HG03045 (cell line): ENCODE measurements at regions not wholly inside any gene's neighbourhood (a gene's known extent, or its start where the extent isn't known, plus 50 kb on each side); places are given as distances from the start of the nearest gene placed in this dataset.
A peak's percentile ranks its signal among the peaks of the same experiment; 100 is the strongest.

ENCODE experiments used
- ATAC-seq: cut with Tn5 transposase; IDR thresholded peaks from one replicate; pipeline ENCODE4 v1.9.1; 2021; ENCODE audit warnings: mild to moderate bottlenecking, moderate library complexity; ENCODE audit not compliant: unreplicated experiment

DNA sequence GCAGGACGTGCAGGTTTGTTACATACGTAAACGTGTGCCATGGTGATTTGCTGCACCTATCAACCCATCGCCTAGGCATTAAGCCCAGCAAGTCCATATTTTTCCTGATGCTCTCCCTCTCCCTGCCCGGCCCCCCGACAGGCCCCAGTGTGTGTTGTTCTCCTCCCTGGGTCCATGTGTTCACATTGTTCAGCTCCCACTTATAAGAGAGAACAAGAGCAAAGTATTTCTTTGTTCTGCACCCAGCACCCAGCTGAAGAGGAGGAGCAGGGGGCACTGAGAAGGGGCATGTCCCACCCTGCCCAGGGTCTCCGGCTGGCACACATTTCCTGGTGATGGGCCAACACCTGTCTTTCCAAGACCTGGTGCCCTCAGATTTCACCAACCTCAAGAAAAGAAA is 251.1 kb upstream of the ARID1B start:
- no peak for ATAC-seq

DNA sequence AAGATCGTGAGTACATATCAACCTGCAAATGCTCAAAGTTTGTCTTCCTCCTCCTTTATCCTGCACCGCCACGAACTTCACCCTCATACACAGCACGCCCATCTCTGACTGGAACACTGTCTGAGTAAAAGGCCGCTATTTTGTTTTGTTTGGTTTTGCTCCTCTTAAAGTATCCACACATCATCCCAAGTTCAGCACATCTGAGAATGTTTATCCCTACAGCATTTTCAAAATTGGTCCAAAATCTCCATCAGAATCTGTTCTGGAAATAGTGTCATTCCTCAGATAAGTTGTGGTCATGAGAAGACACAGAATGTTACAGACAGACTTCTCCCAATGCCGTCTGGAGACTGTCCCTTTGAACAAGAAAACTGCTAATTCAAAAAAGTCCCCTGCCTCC is 251.6 kb upstream of the ARID1B start:
- no peak for ATAC-seq

DNA sequence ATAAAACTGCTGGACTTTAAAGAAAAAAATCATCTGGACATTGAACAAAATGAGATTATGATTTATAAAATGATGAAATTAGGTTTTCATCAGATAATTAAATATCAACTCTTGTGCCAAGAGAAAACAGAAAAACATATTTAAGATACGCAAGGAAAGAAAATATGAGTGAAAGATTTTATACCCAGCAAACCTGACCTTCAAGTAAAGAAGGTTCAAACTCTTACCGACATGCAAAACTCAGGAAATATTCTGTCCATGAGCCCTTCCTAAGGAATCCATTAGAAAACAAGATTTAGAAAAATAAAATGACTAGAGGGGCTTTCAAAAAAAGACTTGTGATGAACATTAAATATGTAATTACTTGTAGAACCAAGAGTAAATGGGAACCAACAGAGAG is 257.2 kb upstream of the ARID1B start:
- ATAC-seq: no peak

DNA sequence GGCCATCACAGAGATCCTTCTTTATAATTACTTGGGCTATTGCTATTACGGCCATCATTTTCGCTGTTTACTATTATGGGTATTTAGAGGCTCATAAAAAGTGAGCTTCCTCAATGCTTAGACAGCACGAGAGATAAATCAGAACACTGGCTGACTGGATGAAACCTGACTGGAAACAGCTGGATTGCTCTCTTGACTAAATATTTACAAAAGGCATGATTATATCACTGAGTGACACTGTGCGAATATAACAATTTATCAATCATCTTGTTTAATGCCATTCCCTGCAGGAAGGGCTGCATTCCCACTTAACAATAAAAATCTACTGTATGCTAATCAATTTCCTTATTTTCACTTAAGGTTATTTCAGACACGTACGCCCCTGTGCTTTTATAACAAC is 260.1 kb upstream of the ARID1B start:
- ATAC-seq: no peak

DNA sequence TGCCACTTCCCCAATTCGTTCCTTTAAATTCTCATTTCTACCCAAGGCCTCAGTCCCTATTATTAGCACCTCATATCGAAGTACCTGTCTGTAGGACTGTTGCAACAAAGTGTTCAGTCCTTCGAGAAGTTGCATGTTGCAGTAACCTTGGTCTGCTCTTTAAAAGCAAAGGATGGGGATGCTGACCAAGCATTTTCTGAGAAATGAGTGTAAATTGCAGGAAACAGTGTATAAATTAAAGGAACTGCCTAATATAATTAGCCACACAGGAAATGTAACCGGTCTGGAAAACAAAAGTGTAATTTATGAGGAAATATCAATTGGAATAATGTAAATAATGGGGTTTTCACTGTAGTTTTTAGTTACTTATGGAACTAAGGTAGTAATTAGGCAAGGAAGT is 261.9 kb upstream of the ARID1B start:
- ATAC-seq: no peak

DNA sequence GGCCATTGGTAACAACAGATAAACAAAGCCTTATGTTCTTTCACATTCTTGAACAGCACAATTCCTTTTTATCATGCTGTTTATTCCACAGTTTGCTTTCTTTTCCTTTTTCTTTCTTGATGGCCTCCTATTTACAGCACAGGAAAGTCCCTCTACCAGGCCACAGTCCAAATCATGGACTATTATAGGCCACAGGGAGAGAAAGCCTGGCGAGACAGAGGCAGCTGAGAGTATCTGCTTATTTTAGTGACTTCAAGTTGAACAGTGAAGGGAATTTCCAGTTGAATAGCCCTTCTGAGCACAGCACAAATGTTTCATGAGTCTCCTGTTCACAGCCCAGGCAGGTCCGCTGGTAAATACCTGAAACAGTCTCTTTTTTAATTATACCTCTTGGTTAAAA is 263.7 kb upstream of the ARID1B start:
- no peak for ATAC-seq

DNA sequence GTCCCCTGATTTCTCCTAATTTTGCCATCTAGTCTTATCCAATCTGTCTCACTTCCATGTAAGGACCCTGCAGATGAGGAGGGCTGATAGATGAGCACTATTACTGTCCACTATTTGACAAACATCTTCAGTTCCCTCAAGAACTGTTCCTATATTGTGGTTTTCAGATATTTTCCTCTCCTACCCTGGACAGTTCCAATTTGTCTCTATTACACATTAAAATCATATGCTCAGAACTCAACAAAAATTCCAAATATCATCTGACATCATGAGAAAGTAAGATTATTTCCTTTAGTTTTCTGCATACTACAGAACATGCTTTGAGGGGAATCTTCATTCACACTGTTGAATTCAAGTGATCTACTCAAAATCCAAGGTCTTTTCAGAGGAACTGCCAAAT is 265.6 kb upstream of the ARID1B start:
- ATAC-seq: no peak

DNA sequence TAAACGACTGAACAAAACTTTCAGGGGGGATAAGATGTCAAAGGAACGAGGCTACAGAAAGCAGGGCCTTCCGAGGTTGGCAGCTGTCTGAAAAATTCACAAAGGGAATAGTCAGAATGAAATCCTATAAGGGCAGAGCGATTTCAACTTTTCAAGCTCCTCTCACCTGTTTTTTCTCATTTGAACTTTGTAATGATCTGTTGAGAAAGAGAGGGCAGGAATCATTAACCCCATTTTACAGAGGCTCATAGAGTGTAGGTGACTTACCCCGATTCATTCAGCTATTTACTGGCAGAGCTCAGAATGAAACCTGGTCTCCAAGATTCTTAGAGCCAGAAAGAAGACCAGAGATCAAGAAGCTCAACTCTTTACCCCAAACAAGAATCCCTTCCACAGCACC is 266.1 kb upstream of the ARID1B start:
- ATAC-seq: no peak

DNA sequence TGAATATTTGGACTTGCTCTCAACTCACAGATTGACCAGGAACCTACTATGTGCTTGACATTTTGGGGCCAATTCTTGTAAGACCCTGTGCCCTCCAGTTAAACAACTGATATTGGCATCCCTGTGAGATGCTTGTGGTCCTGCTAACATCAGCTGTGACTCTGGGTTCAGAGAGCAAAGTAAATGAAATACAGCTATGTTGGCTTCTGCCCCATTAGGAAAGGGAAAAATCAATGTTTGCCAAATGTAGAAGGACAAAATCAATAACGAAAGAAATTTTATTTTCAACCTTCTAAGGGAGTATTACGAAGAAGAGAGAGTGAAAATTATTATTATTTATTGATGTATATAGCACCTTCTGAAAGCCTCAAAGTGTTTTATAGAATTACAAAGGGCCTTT is 266.9 kb upstream of the ARID1B start:
- ATAC-seq: no peak

DNA sequence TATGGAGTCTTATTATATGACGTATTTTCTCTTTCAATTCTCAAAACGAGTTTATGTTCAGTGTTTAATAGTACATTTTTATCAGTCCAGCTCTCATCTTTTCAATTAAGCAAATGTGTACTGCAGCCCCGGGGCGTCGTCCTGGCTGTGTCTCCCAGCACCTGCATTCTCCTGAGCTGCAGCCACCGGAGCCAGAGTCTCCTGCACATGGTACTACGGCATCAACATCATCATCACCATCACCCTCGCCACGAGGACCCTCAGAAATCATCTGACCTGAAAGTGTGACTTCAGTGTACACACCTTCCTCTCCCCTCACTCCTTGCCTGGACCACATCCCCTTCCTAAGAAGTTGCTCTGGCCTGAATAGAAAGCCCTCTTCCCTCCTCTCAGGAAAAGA is 267.7 kb upstream of the ARID1B start:
- ATAC-seq: no peak

DNA sequence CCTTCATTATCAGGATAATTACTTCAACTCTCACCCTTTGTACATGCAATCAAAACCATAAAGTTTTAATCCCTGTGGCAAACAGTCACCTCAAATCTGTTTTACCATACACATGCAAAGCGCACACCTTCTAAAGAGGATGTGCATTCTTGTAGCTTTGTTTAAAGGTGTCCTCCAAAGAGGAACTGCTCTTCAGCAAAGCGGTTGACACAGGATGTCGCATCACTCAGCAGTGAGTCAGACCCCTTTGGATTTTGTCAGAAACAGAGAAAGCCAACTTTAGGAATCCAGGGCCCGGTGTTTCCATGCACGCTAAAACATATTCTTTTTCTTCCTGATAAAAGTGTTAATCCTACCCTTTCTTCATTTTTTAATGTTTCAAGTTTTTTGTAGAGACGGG is 268.3 kb upstream of the ARID1B start:
- no peak for ATAC-seq

DNA sequence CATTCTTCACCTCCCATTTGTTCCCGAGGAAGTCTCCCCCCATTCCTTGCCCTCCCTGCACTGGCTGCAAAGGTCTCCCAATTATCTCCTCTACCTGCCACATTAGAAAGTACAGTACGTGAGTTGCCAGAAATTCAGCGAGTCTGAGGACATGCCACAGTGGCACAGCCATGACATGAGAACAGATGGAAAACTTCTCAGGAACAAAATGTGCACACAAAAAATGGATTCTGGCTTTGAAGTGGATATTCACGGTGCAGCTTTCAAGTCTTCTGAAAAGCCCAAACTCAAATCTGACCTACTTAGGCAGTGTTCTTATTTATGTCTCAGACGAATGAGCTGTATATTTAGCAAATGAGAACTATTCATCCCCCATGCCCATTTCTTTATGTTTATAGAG is 269.1 kb upstream of the ARID1B start:
- ATAC-seq: no peak

DNA sequence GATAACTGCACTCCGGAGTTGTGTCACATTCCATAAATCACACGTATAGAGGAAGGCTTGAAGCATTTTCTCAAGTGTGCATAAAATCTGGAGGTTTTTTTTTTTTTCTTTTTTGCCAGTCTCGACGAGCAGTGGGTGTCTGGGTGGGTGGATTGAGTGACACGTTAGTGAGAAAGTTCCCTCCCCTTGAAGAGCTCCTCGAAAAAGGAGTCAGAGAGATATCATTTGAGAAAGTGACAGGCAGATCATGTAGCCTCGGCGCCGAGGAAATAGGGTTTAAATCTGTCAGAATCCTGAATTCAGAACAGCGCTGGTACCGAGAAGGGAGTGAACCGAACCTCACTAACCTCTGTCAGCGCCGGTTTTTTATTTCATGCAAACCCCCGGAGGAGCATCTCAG is 269.5 kb upstream of the ARID1B start:
- ATAC-seq: no peak

DNA sequence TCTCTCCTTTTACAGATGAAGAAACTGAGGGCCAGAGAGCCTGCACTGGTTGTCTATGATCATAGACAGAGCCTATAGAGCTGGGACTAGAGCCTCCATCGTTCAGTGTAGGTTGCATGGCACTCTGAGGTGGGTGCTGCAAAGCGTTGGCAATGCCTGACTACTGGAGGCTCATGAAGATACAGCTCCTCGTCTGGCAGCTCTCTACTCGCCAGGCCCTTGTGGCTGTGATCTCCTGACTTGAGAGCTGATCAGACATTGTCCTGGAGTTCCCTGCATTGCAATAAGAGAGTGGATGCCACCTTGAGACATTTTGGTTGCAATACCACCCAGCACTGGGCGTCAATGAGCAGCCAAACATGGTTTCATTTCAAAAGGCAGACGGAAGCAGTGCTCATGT is 270.1 kb upstream of the ARID1B start:
- no peak for ATAC-seq

DNA sequence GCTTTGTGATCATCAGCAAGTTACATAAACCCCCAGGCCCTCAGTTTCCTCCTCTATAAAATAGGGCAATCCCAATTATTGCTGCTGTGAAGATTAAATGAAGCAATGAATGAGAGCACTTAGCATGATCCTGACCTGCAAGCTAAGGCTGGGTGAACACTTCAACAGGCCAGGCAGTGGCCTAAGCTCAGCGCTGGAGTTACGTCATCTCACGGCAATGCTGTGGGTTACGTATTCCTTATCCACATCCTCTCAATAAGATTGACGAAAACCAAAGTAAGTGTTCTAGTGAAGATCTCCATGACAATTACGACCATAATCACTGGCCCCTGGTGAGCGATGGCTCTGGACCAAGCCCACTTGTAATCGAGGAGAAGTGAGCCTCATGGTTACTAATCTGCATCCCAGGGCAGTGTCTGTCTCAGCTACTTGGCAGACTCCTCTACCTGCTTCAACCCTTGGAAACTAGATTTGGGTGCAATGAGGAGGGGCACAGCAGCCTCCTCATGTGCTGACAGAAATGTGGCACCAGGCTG is 274.1 kb upstream of the ARID1B start:
- ATAC-seq: no peak

DNA sequence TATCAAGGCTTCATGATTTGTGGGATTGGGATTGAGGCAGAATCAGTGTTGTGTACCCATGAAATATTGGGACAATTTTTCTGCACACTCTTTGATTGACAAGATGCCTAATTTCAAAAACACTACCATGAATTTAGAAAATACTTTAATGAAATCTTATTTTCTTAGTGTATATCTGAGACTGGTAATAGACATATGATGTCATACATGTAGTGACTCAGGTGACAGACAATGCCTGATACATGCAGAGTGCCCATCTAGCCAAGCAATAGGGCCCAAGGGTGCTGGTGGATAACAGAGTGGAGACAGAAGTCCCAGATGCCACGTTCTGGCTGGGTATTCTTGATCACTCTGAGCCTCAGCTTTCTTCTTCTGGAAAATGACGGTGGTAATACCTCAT is 279.6 kb upstream of the ARID1B start:
- ATAC-seq: no peak

DNA sequence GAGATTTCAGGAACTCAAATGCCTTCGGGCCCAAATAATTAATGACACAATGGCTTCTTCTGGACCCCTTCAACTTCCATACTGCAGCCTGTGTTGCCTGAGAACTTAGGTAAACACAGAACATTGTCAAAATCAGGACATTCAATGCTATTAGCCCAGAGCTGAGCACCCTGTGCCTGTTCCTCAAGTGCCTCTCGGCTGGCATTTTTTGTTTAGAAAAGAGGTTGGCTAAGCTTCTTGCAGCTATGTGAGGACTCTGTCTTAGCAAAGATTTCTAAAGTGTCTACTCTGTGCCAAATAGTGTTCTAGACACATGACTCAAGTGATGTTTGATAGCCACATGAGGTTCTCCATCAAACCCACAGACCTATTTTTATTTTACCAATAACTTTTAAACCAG is 289.3 kb upstream of the ARID1B start:
- ATAC-seq: no peak

DNA sequence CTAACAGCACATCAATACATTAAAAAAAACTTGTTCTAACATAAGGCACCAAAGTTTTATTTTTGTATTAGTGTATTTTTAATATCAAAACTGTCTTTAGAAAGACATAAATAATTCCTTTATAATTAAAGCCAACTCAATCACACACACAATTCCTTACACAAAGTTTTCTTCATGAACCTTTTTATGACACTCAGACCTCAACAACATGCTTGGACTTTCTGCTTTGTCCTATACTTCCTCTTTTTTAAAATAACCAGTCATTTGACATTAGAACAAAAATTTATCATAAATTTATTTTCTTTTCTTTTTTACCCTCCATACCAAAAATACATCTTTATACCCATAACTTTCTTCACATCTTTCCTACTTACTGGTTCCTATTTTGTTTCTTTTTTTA is 292.0 kb upstream of the ARID1B start:
- ATAC-seq: no peak

DNA sequence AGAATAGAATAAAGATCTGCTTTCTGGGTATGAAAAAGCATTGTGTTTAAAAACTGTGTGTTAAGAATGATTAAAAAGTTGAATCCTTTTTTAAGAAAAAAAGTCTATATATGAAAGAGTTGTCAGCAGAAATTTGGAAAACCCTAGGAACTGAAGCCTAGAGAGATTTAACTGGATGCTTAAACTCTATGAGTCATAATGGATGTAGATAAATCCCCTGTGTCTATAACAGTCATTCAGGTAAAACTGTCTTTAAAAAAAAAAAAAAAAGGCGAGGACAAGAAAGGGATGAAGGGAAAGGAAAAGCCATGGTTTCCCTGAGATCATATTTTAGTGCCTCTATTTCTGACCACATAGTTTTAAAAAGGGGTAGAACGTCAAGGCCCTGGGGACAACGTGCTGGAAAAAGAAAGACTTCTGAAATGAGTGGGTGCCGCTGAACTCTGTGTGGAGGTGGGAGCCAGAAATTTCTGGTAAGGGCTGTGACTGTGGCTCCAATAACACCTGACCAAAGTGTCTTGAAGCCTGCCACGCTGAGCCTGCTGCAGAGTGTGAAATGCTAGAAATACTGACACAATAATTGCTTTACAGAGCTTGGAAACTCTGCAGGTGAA is 302.6 kb upstream of the ARID1B start:
- peak; percentile 78 for ATAC-seq

DNA sequence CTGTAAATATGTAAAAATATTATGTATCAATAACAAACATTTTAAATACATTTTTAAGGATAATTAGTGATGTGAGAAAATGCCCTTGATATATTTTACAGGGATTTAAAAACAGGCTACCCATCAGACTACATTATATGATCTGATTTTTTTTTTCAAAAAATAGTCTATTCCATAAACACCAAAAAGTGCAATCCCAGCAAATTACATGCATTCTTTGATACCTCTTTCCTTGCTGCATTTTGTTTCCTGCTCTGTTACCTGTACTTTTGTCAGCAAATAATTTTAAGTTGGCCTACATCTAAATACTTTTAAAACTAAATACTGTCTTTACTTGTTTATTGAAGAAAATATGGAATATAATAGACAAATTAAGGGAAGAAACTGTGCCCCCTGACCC is 306.2 kb upstream of the ARID1B start:
- ATAC-seq: no peak

DNA sequence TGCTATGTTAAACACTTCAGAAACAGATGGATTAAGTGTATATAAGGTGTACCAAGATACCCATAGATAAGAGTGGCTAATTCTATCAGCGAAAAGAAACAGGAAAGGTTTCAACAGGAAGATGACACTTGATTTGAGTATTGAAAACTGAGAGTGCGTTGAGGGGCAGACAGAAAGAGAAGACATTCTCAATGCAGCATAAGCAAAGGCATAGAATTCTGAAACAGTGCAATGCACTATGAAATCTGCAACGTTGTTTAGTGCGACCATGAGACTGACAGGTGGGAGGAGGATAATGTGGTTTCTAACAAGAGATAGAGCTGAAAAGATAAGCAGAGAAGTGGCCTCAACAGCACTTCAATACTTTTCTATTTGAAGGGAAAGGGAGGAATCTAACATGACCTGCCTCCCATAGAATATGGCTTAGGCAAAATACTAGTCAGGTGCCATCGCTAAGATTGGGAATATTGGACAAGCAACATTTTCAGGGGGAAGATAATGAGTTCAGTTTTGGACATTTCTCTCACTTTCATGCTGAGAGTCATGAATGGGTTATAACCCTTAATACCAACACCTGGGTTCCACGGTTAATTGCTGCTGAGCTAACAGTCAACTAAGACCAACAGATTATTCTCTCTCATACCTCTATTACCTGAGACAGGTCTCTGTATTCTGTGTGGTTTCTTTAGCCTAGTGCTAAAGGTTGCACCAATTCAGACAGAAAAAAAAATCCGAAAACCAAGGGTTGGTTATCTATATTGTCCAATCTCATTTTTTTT is 312.9 kb upstream of the ARID1B start:
- no peak for ATAC-seq

DNA sequence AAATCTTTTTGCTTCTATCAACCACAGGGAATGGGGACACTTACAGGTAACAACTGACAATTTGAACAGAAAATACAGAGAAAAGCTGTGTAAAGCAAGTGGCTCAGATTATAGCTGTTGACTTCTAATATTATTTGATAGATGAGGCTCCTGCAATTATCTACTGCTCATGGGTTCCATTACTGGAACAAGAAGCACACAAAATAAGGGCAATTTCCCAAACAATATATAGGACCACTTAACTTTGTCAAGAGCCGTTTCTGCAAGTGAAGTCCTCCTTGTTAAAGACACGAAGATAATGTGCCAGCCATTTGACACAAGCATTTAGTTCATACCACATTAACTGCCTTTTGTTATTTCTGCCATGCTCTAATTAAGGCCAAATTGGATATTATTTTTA is 315.5 kb upstream of the ARID1B start:
- ATAC-seq: no peak

DNA sequence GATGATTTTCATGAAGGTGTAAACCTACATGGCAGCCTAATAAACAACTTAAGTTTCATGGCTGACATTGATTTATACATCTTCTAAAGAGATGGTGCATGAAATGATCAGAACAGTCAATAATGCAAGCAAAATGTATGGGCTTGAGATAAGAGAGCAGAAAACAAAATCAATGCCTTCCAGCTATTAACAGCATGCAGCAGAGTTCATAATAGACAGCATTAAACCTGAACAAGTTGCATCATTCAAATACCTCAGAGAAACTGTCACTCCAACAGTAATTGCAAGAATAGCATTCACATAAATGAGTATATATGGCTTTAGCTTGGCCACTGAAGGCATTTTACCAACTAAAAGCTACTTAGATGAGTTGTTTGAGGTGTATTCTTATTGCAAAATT is 319.6 kb upstream of the ARID1B start:
- no peak for ATAC-seq
